Psoas muscle (tissue), 7 donors: ENCODE measurements at regions not wholly inside any gene's neighbourhood (a gene's known extent, or its start where the extent isn't known, plus 50 kb on each side); places are given as distances from the start of the nearest gene placed in this dataset.

Experiments
- ATAC-seq, 4 donors: fragments of 200-7000 bp; cut with Tn5 transposase; one replicate each; pipeline ENCODE4 v1.9.1; 2020; ENCODE audit warnings: moderate library complexity in 3 of 4, mild to moderate bottlenecking in 2 of 4
- DNase-seq, 2 donors: peaks; one replicate each; pipeline ENCODE4 v3.0.0-alpha.2; 2020
- H3K27ac ChIP-seq: fragments of 200-600 bp; one replicate; pipeline ENCODE4 v1.8.0; 2022
- H3K27me3 ChIP-seq, 3 donors: fragments of 200-600 bp in 1 of 3; one replicate each; pipeline versions ENCODE4 v1.6.1 to v1.8.0; 2013 to 2022; ENCODE audit warnings: low read length in 2 of 3, mild to moderate bottlenecking in 2 of 3, moderate library complexity in 1 of 3; ENCODE audit not compliant: insufficient read depth in 3 of 3
- H3K36me3 ChIP-seq, 2 donors: fragments of 200-600 bp in 1 of 2; one replicate each; pipeline versions ENCODE4 v1.6.1 to v1.8.0; 2013 to 2022; ENCODE audit warnings: low read depth in 1 of 2, mild to moderate bottlenecking in 1 of 2, moderate library complexity in 1 of 2; ENCODE audit not compliant: insufficient read depth in 1 of 2
- H3K4me1 ChIP-seq: fragments of 200-600 bp; one replicate; pipeline ENCODE4 v1.8.0; 2022
- H3K4me3 ChIP-seq: fragments of 200-600 bp; one replicate; pipeline ENCODE4 v1.8.0; 2022; ENCODE audit warnings: mild to moderate bottlenecking
- H3K9me3 ChIP-seq: fragments of 200-600 bp; one replicate; pipeline ENCODE4 v1.8.0; 2022
- CTCF ChIP-seq: fragments of 200-600 bp; IDR thresholded peaks from one replicate; pipeline ENCODE4 v1.8.0; 2022; ENCODE audit warnings: antibody characterized with exemption
- WGBS, 3 donors: extraction: QIAGEN DNeasy Blood & Tissue Kit; methylation state at CpG; one replicate each; pipeline versions ENCODE4 v1.1.6 to v1.1.7; 2013; 5-methylcytosine and 5-hydroxymethylcytosine counted together
- intact Hi-C, 2 donors: fragments of 100-400 bp; cut with DNase I; formaldehyde crosslinking; loops; one replicate each; pipeline versions ENCODE4 v1.11.0 to v1.14.2; 2022
- donor health status: healthy with polysubstance abuse.
- donor health status: DM: no; HTN: no; CAD: no; lungs with moderate emphysema.
- donor health status: Bipolar disorder and iron deficiency.
- donor health status: healthy.
- donor health status: DM: yes; HTN: yes; CAD: no.
- donor health status: DM: no; HTN: no; CAD: no.
- donor health status: DM: yes; HTN: yes; CAD: no.

DNA sequence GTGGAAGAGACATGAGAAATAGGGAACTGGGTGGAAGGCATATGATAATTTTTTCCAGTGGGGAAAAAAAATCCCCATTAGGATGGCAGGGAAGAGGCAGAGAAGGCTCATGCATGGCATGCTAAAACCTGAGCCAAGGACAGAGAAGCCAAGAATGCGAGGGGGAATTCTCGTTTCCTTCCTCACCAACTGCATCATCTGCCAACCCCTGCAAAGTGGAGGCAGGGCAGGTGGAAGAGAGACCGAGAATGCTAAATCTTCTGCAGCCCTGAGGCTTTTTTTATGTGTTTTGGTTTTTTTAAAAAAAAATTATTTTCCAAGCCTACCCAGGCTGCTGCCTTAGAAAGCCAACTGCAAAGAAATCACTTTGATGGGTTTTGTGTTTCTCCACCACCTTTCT lies 54.3 kb upstream of the CCDC174 start:
- intact Hi-C loops = no loop called here
- WGBS, 3 donors = 35 to 47% (median 39%) methylated on average over 3 of the region's 3 CpGs

DNA sequence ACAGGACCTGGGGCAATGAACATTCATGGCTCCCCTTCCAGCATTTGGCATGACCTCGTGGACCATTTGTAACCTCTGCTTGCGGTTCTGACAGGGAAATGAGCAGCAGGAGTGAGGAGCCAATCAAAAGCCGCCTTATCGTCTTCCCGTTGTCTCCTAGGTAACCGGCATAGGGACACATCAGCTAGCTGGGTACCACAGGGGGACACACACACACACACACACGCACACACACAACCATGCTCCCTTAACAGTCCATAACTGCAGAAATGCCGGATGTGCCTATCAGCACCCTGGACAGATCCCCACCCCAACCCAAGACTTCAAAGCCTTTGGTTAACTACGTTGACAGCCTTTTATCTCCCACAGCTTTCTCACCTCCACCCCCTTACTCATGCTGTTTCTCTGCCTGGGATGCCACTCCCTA lies 53.4 kb upstream of the CCDC174 start:
- intact Hi-C loops = no loop called here
- Histone ChIP-seq H3K27me3 (peaks cover 0 to 26% (median 18%) of the 10 kb centered on the region in 3 donors), H3K4me3 (no peak overlapping the region), H3K4me1 (peaks cover 4% of the 10 kb centered on the region), H3K27ac (no peak overlapping the region), H3K9me3 (no peaks in the 10 kb centered on the region), H3K36me3 (no peaks in the 10 kb centered on the region)
- 13 to 22% (median 18%) methylated on average over 9 of the region's 9 CpGs for WGBS, 3 donors
- no peak for TF ChIP-seq CTCF
- DNase-seq (no peak), ATAC-seq (peak in 1 of 4 donors; percentile 34)

More for the DNA sequence above, 54.3 kb upstream of the CCDC174 start:
- no peak overlapping the region for H3K4me3 ChIP-seq
- H3K4me1 ChIP-seq = peaks cover under 1% of the 10 kb centered on the region
- no peak for DNase-seq
- no peak for ATAC-seq
- no peaks in the 10 kb centered on the region for H3K36me3 ChIP-seq
- H3K27me3 ChIP-seq = peaks cover 0 to 20% (median 15%) of the 10 kb centered on the region in 3 donors
- TF ChIP-seq CTCF = no peak
- no peaks in the 10 kb centered on the region for H3K9me3 ChIP-seq
- no peak overlapping the region for H3K27ac ChIP-seq

GRCh38 chr3:14599488-14599887 lies 52.1 kb upstream of the CCDC174 start:
- H3K27me3 ChIP-seq = peaks cover 0 to 34% (median 18%) of the 10 kb centered on the region in 3 donors
- no peak overlapping the region for H3K27ac ChIP-seq
- no peaks in the 10 kb centered on the region for H3K36me3 ChIP-seq
- H3K9me3 ChIP-seq = no peaks in the 10 kb centered on the region
- no peak for TF ChIP-seq CTCF
- ATAC-seq = no peak
- DNase-seq = no peak
- H3K4me3 ChIP-seq = no peak overlapping the region
- intact Hi-C loops = no loop called here
- peaks cover 4% of the 10 kb centered on the region for H3K4me1 ChIP-seq

GRCh38 chr3:14600075-14600474 lies 51.5 kb upstream of the CCDC174 start:
- no peaks in the 10 kb centered on the region for H3K36me3 ChIP-seq
- intact Hi-C loops = no loop called here
- H3K9me3 ChIP-seq = no peaks in the 10 kb centered on the region
- peaks cover 4% of the 10 kb centered on the region for H3K4me1 ChIP-seq
- peaks cover 0 to 34% (median 16%) of the 10 kb centered on the region in 3 donors for H3K27me3 ChIP-seq
- no peak for TF ChIP-seq CTCF
- no peak for ATAC-seq
- DNase-seq = no peak
- H3K27ac ChIP-seq = no peak overlapping the region
- WGBS, 3 donors = 62 to 75% (median 75%) methylated on average over 4 of the region's 4 CpGs
- no peak overlapping the region for H3K4me3 ChIP-seq

DNA sequence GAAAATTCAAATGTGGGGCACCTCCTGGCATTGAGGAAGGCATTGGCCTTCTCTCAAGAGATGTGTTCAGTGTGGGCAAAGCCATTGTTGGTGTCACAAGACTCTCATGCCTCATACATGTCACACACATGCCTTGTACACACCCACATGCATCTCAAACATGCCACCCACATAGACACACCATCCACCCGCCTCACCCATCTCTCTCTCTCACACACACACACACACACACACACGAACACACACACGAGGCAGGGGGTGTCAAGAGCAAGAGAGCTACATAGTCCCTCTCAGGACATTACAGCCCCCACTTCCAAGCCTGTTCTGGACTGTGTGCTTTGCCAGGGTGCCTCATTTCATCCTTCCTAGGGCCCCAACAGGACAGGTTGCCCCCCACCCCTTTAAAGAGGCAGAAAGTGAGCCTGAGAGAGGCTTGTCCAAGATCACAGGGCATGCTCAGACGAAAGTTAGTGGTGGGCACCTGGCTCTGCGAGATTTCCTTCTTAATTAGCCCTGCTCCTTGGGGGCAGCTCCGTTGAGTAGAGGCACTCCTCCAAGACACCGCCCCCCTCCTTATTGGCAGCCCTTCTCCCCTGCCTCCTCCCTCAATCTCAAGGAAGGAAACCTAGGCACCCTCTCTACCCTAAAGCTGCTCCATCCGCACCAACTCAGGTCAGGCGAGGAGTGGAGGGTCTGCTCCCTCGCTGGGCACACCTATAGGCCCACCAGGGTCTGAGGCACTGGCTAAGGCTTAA lies 50.5 kb upstream of the CCDC174 start:
- Histone ChIP-seq H3K27ac (no peak overlapping the region), H3K27me3 (peaks cover 0 to 34% (median 16%) of the 10 kb centered on the region in 3 donors), H3K4me3 (no peak overlapping the region), H3K4me1 (peaks cover 4% of the 10 kb centered on the region), H3K36me3 (no peaks in the 10 kb centered on the region), H3K9me3 (no peaks in the 10 kb centered on the region)
- intact Hi-C loops = no loop called here
- ATAC-seq (no peak), DNase-seq (no peak)
- no peak for TF ChIP-seq CTCF
- WGBS, 3 donors = 57 to 71% (median 67%) methylated on average over 10 of the region's 10 CpGs
